AG09319 (cell line): ENCODE measurements at regions not wholly inside any gene's neighbourhood (a gene's known extent, or its start where the extent isn't known, plus 50 kb on each side); places are given as distances from the start of the nearest gene placed in this dataset.

Experiments used
- DNase-seq: peaks from one replicate; pipeline ENCODE4 v3.0.0-alpha.2; 2010; ENCODE audit warnings: low read depth; ENCODE audit errors: extremely low read depth
- CTCF ChIP-seq: IDR thresholded peaks from 2 replicates; pipeline ENCODE4 v1.5.1; 2011; ENCODE audit warnings: low read depth, mild to moderate bottlenecking, inconsistent platforms, low read length, moderate library complexity

- DNase-seq, result no peak
These were observed 88.4 kb downstream of the CTTN start for GRCh38 chr11:70486731-70487130.

GRCh38 chr11:70487160-70487559 is 88.8 kb downstream of the CTTN start:
- TF ChIP-seq CTCF, result no peak
- DNase-seq, result no peak

More at GRCh38 chr11:70486731-70487130, 88.4 kb downstream of the CTTN start:
- no peak for TF ChIP-seq CTCF

- TF ChIP-seq CTCF, result no peak
- no peak for DNase-seq
These were observed 89.4 kb downstream of the CTTN start for GRCh38 chr11:70487756-70488155.

- TF ChIP-seq CTCF, result no peak
- no peak for DNase-seq
These were observed 89.9 kb downstream of the CTTN start for GRCh38 chr11:70488171-70488703.

- no peak for TF ChIP-seq CTCF
- no peak for DNase-seq
These were observed 90.9 kb downstream of the CTTN start for GRCh38 chr11:70489276-70489675.

GRCh38 chr11:70490208-70490607 is 91.9 kb downstream of the CTTN start:
- no peak for DNase-seq
- no peak for TF ChIP-seq CTCF

GRCh38 chr11:70490723-70491558 is 92.6 kb downstream of the CTTN start:
- DNase-seq, result no peak
- no peak for TF ChIP-seq CTCF
